ENCODE measurements at regions not wholly inside any gene's neighbourhood (a gene's known extent, or its start where the extent isn't known, plus 50 kb on each side); places are given as distances from the start of the nearest gene placed in this dataset.

GRCh38 chr16:80440667-80441066 lies 100.1 kb upstream of the DYNLRB2 start:
- no peak for TF ChIP-seq CTCF (IDR thresholded peaks at IDR 0.05)
- TF ChIP-seq POLR2A (IDR thresholded peaks at IDR 0.05), result no peak
